SKM-1 treated with dmso at 0.1 percent for 144 hours (cell line): ENCODE measurements at regions not wholly inside any gene's neighbourhood (a gene's known extent, or its start where the extent isn't known, plus 50 kb on each side); places are given as distances from the start of the nearest gene placed in this dataset.

ENCODE experiments used
- DNase-seq: peaks from one replicate; lab custom pipeline; 2025; ENCODE audit not compliant: unreplicated experiment; lab: John Stamatoyannopoulos, UW

GRCh38 chr9:4386819-4387218 is 87.0 kb upstream of the GLIS3 start:
- no peak for DNase-seq

- no peak for DNase-seq
Observed at GRCh38 chr9:4384750-4385149, 84.9 kb upstream of the GLIS3 start.

- DNase-seq: peak; percentile 18
Observed at GRCh38 chr9:4382722-4383317, 83.0 kb upstream of the GLIS3 start.

- no peak for DNase-seq
Observed at GRCh38 chr9:4381744-4382143, 81.9 kb upstream of the GLIS3 start.

GRCh38 chr9:4380406-4380805 is 80.5 kb upstream of the GLIS3 start:
- DNase-seq: no peak

GRCh38 chr9:4375424-4376200 is 75.7 kb upstream of the GLIS3 start:
- no peak for DNase-seq

- no peak for DNase-seq
Observed at GRCh38 chr9:4371108-4371507, 71.2 kb upstream of the GLIS3 start.

- no peak for DNase-seq
Observed at GRCh38 chr9:4370501-4370900, 70.6 kb upstream of the GLIS3 start.

- DNase-seq: peak; percentile 46
Observed at GRCh38 chr9:4366591-4367330, 66.9 kb upstream of the GLIS3 start.

GRCh38 chr9:4365055-4365454 is 65.2 kb upstream of the GLIS3 start:
- no peak for DNase-seq

GRCh38 chr9:4362281-4362680 is 62.4 kb upstream of the GLIS3 start:
- DNase-seq: no peak

GRCh38 chr9:4359016-4359415 is 59.1 kb upstream of the GLIS3 start:
- DNase-seq: no peak

GRCh38 chr9:4357929-4358328 is 58.1 kb upstream of the GLIS3 start:
- no peak for DNase-seq

GRCh38 chr9:4356306-4356705 is 56.4 kb upstream of the GLIS3 start:
- no peak for DNase-seq

GRCh38 chr9:4353236-4353635 is 53.4 kb upstream of the GLIS3 start:
- no peak for DNase-seq

GRCh38 chr9:4349816-4350418 is 50.0 kb upstream of the GLIS3 start:
- no peak for DNase-seq
